ENCODE measurements at regions not wholly inside any gene's neighbourhood (a gene's known extent, or its start where the extent isn't known, plus 50 kb on each side); places are given as distances from the start of the nearest gene placed in this dataset.

- no peak for TF ChIP-seq POLR2A (IDR thresholded peaks at IDR 0.05; ENCODE audit: control extremely low read depth in 1 of 2, low read depth in 2 of 2, low read length in 2 of 2)
- TF ChIP-seq, protein P1, sequence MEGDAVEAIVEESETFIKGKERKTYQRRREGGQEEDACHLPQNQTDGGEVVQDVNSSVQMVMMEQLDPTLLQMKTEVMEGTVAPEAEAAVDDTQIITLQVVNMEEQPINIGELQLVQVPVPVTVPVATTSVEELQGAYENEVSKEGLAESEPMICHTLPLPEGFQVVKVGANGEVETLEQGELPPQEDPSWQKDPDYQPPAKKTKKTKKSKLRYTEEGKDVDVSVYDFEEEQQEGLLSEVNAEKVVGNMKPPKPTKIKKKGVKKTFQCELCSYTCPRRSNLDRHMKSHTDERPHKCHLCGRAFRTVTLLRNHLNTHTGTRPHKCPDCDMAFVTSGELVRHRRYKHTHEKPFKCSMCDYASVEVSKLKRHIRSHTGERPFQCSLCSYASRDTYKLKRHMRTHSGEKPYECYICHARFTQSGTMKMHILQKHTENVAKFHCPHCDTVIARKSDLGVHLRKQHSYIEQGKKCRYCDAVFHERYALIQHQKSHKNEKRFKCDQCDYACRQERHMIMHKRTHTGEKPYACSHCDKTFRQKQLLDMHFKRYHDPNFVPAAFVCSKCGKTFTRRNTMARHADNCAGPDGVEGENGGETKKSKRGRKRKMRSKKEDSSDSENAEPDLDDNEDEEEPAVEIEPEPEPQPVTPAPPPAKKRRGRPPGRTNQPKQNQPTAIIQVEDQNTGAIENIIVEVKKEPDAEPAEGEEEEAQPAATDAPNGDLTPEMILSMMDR (IDR thresholded peaks at IDR 0.05; ENCODE audit: control extremely low read depth in 1 of 3, insufficient read depth in 1 of 3, low read depth in 1 of 3, low read length in 3 of 3) = no peak
- TF ChIP-seq, protein P2, sequence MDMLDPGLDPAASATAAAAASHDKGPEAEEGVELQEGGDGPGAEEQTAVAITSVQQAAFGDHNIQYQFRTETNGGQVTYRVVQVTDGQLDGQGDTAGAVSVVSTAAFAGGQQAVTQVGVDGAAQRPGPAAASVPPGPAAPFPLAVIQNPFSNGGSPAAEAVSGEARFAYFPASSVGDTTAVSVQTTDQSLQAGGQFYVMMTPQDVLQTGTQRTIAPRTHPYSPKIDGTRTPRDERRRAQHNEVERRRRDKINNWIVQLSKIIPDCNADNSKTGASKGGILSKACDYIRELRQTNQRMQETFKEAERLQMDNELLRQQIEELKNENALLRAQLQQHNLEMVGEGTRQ (IDR thresholded peaks at IDR 0.05; ENCODE audit: low read length) = no peak
- TF ChIP-seq EZH2 (IDR thresholded peaks at IDR 0.05; ENCODE audit: low read depth, low read length, severe bottlenecking) = no peak
- TF ChIP-seq GABPA (IDR thresholded peaks at IDR 0.05; ENCODE audit: borderline replicate concordance, insufficient read depth, low read length) = no peak
- no peak for TF ChIP-seq CREB1 (IDR thresholded peaks at IDR 0.05)
- no peak for TF ChIP-seq POLR2AphosphoS5 (IDR thresholded peaks at IDR 0.05; ENCODE audit: low read depth, low read length)
- TF ChIP-seq MAX (IDR thresholded peaks at IDR 0.05) = no peak
Measured at GRCh38 chr2:15812187-15812780, 128.1 kb upstream of the MYCN start.
